ENCODE measurements at regions not wholly inside any gene's neighbourhood (a gene's known extent, or its start where the extent isn't known, plus 50 kb on each side); places are given as distances from the start of the nearest gene placed in this dataset.

DNA sequence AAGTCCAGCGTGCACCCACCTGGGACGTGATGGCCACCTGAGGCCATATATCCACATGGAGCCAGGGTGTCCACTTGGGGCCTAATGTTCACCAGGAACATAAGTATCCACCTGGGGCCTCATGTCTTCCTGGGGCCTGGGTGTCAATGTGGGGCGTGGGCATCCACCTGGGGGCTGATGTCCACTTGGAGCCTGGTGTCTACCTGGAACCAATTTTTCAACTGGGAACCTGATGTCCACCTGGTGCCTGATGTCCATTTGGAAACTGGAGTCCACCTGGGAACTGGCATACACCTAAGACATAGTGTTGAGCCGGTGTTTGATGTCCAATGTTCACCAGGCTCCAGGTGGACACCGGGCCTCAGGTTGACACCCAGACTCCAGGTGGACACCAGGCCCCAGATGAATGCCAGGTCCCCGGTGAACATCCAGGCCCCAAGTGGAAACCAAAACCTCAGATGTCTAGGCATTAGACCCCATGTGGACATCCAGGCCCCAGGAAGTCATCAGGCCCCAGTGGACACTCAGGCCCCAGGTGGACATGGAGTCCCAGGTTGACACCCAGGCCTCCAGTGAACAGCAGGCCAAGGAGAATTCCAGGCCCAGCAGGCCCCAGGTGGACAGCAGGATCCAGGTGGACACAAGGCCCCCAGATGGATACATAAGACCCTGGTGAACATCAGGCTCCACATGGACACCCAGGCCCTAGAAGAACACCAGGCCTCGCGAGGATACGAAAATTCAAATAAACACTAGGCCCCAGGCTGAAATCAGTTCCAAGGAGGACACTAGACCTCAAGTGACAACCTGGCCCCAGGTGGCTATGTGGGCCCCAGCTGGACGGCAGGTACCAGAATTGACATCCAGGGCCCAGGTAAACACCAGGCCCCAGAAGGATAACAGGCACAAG, 56.0 kb upstream of the SEPTIN5 start (continued):
- TF ChIP-seq, protein P1, sequence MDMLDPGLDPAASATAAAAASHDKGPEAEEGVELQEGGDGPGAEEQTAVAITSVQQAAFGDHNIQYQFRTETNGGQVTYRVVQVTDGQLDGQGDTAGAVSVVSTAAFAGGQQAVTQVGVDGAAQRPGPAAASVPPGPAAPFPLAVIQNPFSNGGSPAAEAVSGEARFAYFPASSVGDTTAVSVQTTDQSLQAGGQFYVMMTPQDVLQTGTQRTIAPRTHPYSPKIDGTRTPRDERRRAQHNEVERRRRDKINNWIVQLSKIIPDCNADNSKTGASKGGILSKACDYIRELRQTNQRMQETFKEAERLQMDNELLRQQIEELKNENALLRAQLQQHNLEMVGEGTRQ (CRISPR knock-in tag; IDR thresholded peaks at IDR 0.05), result 0 out of 2 replicates have a peak, but pooled peaks have one; percentile 16
- TF ChIP-seq, protein P2, sequence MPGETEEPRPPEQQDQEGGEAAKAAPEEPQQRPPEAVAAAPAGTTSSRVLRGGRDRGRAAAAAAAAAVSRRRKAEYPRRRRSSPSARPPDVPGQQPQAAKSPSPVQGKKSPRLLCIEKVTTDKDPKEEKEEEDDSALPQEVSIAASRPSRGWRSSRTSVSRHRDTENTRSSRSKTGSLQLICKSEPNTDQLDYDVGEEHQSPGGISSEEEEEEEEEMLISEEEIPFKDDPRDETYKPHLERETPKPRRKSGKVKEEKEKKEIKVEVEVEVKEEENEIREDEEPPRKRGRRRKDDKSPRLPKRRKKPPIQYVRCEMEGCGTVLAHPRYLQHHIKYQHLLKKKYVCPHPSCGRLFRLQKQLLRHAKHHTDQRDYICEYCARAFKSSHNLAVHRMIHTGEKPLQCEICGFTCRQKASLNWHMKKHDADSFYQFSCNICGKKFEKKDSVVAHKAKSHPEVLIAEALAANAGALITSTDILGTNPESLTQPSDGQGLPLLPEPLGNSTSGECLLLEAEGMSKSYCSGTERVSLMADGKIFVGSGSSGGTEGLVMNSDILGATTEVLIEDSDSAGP (CRISPR knock-in tag; IDR thresholded peaks at IDR 0.05), result 0 out of 2 replicates have a peak, but pooled peaks have one; percentile 22
- 0 out of 2 replicates have a peak, but pooled peaks have one; percentile 41 for TF ChIP-seq HDAC8 (tag; IDR thresholded peaks at IDR 0.05)
- TF ChIP-seq YBX1 (IDR thresholded peaks at IDR 0.05), result no peak
- TF ChIP-seq, protein P3, sequence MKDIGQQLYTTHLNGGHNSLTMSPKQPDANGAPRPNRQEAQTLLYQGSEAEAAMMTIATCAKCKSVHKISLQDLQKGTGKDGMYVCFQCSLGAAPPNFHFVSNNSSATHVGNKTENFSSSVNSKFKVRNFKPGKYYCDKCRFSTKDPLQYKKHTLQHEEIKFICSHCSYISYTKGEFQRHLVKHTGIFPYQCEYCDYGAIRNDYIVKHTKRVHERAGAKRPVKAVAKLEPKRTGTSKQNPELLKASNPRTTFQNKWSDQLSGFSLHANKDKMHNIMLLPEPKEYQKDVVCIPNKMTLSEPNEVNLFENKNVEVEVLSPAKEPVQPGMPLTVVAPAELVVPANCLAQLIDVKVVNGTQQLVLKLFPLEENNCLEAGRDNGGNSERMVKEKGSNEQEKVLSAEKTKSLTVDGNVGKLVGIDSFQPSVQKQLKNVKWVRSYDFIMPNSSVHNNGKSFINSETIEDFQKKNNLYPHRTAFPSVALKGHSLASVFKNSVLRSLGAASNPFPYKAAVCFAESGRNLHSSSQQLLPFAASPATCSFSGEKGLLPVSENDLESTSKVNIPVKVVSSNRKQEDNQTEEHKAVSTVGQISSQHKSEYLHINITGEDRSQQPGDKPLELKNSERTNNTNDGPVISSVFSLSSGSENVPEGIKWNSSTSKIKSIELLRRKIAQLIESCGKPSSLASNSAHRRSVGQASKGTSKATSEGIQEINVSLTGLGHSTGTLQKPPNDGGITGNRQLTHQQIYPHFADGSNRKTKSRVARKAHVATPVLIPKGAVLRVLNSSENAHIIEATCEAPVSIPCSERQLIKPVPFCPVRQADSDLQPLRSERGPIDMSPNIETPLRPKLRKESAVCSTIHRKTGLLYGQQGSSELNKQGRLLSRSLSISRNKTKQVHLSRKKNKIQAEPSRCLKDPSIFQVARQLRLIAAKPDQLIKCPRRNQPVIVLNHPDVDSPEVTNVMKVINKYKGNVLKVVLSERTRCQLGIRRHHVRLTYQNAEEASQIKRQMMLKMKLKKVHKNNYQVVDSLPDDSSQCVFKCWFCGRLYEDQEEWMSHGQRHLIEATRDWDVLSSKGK (CRISPR knock-in tag; IDR thresholded peaks at IDR 0.05), result no peak
- no peak for TF ChIP-seq ZNF592 (IDR thresholded peaks at IDR 0.05)
- TF ChIP-seq FOXK1 (CRISPR knock-in tag; IDR thresholded peaks at IDR 0.05; ENCODE audit: borderline replicate concordance), result peak; percentile 13; the same call in 1 of the 2 replicates
- TF ChIP-seq MYC (IDR thresholded peaks at IDR 0.05; ENCODE audit: low read depth, low read length), result no peak
- TF ChIP-seq MYC (CRISPR knock-in tag; IDR thresholded peaks at IDR 0.05; ENCODE audit: borderline replicate concordance, low read depth), result peak; percentile 45; the same call in 1 of the 2 replicates
- TF ChIP-seq ATF7 (IDR thresholded peaks at IDR 0.05), result no peak
